Skin epidermis (tissue), 12 donors: ENCODE measurements at regions not wholly inside any gene's neighbourhood (a gene's known extent, or its start where the extent isn't known, plus 50 kb on each side); places are given as distances from the start of the nearest gene placed in this dataset.
"Not testable (repeated sequence)": the region's sequence is repeated elsewhere in the genome, so short reads cannot be mapped to it uniquely, and the experiment has no call there.

Experiments used
- H3K27ac ChIP-seq, 21 experiments: fragments of 200-600 bp; sonication (generic) in 11 of 21; one replicate each; pipeline ENCODE4 v1.5.0; 2020; ENCODE audit warnings: mild to moderate bottlenecking in 3 of 21, inconsistent platforms in 2 of 21, moderate library complexity in 2 of 21
- H3K4me3 ChIP-seq, 7 experiments: fragments of 200-600 bp; sonication (generic) in 2 of 7; one replicate each; pipeline ENCODE4 v1.5.0; 2020; ENCODE audit warnings: inconsistent platforms in 2 of 7, mild to moderate bottlenecking in 2 of 7, moderate library complexity in 1 of 7

DNA sequence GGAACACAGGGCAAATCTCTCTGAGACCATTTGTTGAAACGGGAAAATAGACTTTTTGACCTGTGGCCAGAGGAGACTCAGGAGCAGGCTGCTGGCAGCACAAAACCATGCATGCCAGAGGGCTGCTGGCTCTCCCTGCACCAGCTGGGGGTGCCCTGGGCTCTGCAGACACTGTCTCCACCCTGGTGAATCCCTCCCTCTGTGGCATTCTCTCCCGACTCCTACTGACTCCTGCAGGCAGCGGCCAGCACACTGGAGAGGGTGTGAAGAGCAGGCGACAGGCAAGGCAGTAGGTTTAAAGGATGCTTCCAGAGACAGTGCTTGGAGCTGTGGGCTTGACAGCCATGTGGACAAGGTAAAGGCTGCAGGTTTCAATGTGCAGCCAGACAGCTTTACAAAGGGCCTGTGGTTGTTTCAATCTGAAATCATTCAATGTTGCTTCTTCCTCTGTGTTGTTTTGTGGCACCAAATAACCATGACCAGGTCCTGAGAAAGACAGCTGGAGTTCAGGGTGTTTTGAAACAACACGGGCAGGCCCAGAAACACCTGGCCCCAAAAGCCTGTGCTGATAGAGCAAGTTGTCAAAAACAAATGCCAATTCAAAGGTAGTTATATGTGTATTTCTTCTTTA lies 431.0 kb upstream of the ATP10A start:
- Histone ChIP-seq H3K27ac (no peak overlapping the region), H3K4me3 (no peak overlapping the region)

DNA sequence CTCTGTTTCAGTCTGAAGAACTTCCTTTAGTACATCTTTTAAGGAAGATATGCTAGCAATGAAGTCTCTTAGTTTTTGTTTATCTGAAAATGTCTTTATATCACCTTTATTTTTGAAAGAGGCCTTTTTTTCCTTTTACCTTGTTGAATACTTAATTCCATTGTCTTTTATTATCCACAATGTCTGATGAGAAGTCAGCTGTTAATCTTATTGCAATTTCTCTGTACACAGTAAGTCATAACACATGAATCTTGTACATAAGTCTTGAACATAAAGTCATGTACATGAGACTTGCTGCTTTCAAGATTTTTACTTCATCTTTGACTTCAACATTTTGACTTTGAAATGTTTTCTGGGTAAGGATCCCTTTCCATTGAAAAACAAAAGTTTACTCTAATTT lies 424.3 kb upstream of the ATP10A start:
- Histone ChIP-seq H3K27ac (no peak overlapping the region), H3K4me3 (no peak overlapping the region)

DNA sequence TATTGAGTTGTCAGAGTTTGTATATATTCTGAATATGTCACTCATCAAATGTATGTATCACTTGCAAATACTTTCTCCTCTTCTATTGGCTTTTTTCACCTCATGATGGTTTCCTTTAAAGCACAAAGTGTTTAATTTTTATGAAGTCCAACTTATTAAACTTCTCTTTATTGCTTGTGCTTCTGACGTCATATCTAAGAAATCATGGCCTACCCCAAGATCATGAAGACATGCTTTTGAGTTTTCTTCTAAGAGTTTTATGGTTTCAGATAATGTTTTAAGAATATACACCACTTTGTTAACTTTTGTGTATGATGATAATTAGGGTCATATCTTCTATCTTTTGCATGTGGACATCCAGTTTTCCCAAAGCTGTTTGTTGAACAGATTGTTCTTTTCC lies 417.2 kb upstream of the ATP10A start:
- Histone ChIP-seq H3K27ac (no peak overlapping the region), H3K4me3 (no peak overlapping the region)

DNA sequence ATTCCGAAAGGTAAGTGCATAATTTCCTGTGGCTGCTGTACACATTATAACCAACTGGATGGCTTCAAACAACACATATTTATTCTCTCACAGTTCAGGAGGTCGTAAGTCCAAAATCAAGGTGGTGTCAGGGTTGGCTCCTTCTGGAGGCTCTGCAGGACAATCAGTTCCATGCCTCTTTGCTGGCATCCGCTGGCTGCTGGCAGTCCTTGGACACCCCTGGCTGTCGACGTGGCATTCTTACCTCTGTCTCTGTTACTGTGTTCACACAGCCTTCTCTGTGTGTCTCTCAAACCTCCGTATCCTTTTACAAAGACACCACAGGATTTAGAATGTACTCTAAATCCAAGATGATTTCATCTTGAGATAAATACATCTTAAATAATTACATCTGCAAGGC lies 398.8 kb upstream of the ATP10A start:
- Histone ChIP-seq H3K4me3 (no peak overlapping the region), H3K27ac (no peak overlapping the region)

DNA sequence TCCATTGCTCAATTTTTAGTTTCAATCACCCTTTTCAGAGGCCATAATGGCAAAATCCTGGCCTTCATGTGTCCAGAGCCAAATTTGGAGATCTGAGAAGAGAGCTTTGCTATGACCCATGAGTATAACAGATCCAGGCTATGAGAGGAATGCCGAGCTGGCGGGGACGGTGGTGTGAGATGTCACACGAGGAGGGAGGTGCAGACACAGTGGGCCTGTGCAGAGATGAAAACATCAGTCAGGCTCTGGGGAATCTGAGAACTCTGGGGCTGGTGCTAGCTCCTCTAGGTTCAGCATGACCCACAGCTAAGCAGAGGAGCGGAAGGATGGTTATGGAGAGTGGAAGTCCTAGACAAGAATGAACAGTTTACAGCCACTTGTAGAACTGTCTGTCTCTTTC lies 398.3 kb upstream of the ATP10A start:
- H3K4me3 ChIP-seq = no peak overlapping the region

DNA sequence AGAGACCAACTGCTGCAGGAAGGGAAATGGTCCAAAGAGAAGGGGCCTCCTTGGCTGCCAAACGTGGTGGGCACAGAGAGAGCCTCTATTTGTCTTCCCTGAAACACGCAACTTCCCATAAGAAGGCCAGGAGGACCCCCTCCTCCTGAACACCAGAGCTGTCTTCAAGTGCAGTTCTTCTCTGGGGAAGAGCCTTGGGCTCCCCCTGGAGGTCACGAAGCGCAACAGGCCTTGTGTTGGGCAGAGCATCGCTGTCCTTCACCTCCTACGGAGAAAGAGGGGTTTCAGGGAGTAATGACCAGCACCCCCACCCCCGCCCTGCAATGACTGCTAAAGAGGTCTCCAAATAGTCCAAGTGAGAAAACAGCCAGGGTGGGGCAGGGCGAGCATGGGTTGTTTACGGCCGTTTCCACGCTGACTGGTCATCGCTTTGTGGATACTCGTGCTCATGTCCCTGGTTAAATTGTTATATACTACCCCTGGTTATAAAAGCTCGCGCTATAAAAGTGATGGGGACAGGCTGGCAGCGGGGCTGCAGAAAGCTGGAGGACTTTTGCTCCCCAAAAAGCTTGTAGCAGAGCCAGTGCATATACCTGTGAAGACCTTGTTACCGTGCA lies 397.5 kb upstream of the ATP10A start:
- no peak overlapping the region for H3K27ac ChIP-seq
- H3K4me3 ChIP-seq = no peak overlapping the region

More for the DNA sequence above, 398.3 kb upstream of the ATP10A start:
- H3K27ac ChIP-seq = no peak overlapping the region

DNA sequence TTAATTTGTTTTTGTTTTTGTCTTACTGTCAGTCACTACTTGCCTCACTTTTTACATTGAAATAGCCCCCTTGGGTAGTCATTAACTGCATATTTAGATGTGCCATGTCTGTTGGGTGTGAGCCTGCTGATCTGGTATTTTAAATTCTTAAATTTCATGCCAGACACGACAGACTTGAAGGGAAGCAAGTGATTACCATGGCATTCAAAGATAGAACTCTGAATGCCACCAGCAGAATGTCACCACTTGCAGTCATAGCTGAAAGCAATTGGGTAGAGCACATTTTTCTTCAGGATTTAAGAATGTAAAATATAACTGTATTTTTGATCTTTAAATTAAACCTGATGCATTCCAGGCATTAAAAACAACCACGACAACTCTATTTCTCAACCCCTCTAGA lies 396.5 kb upstream of the ATP10A start:
- no peak overlapping the region for H3K27ac ChIP-seq

DNA sequence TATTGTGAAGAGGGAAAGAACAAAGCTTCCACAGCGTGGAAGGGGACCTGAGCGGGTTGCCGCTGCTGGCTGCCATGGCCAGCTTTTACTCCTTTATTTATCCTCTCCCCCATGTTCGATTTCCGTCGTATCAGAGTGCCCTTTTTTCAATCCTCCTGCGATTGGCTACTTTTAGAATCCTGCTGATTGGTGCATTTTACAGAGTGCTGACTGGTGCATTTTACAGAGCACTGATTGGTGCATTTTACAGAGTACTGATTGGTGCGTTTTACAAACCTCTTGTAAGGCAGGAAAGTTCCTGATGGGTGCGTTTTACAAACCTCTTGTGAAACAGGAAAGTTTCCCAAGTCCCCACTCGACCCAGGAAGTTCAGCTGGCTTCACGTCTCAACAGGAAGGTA lies 381.7 kb upstream of the ATP10A start:
- not testable (repeated sequence) for H3K27ac ChIP-seq, H3K4me3 ChIP-seq

More for the DNA sequence above, 396.5 kb upstream of the ATP10A start:
- H3K4me3 ChIP-seq = no peak overlapping the region

DNA sequence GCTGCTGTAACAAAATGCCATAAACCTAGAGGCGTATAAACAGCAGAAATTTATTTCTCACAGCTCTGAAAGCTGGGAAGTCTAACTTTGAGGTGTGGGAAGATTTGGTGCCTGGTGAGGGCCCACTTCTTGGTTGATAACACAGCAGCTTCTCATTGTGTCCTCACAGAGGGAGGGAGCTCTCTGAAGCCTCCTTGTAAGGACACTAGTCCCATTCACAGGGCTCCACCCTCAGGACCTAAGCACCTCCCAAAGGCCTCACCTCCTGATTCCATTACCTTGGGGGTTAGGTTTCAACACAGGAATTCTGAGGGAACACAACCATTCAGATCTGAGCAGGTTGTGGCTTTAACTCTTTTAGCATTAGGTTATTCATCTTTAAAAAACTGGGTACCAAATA lies 380.3 kb upstream of the ATP10A start:
- Histone ChIP-seq H3K27ac (no peak overlapping the region), H3K4me3 (no peak overlapping the region)

DNA sequence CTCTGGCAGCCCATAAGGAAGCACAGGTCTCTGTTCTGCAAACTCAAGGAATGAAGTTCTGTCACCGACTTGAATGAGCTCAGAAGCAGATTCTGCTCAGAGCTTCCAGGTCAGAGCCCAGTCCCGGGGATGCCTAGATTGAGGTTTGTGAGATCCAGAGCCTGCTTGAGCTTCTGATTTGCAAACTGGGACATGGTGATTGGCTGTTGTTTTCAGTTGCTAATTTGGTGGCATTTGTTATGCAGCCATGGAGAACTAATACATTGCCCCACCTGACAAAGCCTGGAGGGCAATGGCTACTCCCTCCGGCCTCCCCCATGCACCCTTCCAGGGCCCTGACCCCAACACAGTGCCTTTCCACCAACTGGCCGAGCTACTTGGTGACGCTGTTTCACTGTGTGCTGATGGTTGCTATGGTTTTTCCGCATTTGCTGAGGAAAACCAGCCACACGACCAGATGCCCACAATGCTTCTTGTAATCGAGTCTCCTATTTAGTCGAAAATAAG lies 379.5 kb upstream of the ATP10A start:
- Histone ChIP-seq H3K4me3 (no peak overlapping the region), H3K27ac (no peak overlapping the region)

DNA sequence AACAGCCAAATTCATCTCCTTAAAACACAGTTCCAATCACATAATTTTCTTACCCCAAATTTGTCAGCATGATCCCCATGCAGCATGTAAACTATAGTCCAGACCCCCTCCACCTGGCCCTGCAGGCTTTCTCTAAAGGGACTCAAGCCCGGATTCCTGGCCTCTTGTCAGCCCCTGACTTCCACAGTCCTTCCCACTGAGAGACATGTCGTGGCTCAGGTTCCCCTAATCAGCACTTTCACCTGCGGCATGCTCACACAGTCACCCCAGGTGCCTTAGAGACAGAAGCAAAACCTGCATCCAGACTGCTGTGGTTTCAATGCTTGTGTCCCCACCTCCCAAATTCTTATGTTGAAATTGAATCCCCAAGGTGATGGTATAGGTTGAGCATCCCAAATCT lies 372.7 kb upstream of the ATP10A start:
- H3K4me3 ChIP-seq = no peak overlapping the region
- no peak overlapping the region for H3K27ac ChIP-seq

DNA sequence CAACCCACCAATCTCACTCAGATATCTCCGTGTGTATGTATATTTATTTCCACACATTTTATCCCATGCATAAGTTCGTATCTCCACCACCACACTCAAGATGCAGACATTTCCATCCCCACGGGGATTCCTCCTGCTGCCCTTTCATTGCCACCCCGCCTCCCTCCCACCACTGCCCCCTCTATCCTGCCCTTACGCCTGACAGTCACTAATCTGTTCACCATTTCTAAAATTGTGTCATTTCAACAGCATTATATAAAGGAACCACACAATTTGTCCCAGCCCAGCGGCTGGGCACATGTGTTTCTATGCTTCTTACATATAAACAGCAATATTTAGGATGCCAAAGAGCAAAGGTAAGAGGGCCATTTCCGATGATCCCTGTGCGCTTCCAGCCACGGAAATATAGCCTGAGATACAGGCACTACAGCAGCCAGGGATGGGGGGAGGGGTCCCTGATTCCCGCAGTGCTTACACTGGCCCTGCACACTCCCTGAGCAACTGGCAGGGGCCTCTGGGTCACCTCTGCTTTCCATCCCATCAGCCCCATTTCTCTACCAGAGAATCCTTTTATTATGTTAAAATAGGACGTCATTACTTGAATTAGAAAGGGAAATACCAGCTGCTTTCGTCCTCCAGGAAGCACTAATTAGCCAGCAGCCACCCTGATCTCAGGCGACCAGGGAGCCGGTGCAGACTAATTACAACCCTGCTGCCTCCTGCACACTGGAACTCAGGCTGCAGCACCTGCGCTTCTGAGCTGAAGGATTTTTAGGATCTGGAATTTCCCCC lies 372.0 kb upstream of the ATP10A start:
- Histone ChIP-seq H3K4me3 (no peak overlapping the region), H3K27ac (no peak overlapping the region)

DNA sequence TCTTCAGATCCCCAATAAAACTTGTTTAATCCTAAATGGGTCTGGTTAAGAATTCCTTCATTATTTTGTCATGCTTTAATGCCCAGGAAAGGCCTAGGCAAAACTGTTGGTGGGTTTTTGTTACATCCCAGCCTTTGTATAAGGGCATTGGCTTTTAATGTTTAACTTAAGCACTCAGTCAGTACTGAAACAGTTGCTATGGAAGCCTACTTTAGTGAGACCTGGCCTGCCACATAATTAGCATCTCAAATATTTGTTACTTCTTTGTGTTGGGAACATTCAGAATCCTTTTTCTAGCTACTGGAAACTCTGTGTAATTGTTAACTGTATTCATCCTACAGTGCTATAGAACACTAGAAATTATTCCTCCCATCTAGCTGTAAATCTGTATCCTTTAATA lies 369.6 kb upstream of the ATP10A start:
- H3K27ac ChIP-seq = no peak overlapping the region
- no peak overlapping the region for H3K4me3 ChIP-seq

DNA sequence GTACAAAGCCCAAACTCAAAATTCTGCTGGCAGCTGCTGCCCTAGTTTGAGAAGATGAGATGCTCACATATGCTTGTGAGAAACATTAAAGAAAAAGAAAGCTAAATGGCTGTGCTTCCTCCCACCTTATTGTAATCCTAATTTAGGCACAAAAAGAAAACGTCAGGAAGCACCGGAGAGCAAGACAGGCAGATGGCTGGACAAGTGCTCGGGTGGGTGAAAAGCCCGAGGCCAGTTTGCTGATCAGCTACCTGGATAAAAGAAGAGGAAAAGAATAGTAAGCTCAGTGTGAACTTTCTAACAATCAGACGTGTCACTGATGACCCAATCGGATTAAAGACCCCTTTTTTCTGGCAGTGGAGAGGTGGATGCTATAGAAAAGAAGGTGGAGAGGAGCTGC lies 368.0 kb upstream of the ATP10A start:
- Histone ChIP-seq H3K4me3 (no peak overlapping the region), H3K27ac (no peak overlapping the region)

DNA sequence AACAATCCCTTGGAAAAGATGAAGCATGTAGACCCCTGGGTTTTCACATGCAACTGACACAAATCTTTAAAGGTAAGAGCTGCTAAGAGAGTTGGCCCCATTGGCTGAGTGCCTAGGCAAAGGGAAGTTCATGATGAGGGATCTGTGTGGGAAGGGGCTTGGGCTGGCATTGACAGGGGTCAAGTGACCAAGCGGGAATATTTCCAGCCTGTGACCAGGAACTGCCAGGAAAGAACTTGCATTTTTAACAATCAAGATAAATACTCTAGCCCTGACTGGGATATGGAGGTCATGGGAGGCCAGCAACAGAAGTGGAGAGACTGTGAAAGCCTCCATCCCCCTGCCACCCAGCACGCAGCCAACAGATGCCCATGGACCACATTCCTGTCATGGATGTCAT lies 361.1 kb upstream of the ATP10A start:
- H3K27ac ChIP-seq = no peak overlapping the region

DNA sequence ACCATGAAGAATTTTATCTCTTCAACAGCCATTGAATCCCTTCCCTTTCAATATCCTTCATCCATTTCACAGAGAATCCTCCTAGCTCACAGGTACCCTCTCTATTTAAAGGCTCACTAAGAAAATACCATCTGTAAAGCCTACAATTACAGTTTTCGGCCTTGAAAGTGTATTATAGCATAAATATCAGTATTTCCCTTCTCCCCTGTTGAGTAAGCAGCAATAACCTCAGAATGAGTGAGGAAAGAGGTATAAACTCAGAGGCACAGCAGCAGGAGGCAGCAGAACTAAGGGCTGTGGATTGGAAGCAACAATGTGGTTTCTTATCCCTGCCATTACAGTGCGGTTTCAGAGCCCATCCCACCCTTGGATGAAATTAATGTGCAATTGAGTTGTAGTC lies 360.6 kb upstream of the ATP10A start:
- no peak overlapping the region for H3K4me3 ChIP-seq
- H3K27ac ChIP-seq = no peak overlapping the region

More for the DNA sequence above, 361.1 kb upstream of the ATP10A start:
- no peak overlapping the region for H3K4me3 ChIP-seq

DNA sequence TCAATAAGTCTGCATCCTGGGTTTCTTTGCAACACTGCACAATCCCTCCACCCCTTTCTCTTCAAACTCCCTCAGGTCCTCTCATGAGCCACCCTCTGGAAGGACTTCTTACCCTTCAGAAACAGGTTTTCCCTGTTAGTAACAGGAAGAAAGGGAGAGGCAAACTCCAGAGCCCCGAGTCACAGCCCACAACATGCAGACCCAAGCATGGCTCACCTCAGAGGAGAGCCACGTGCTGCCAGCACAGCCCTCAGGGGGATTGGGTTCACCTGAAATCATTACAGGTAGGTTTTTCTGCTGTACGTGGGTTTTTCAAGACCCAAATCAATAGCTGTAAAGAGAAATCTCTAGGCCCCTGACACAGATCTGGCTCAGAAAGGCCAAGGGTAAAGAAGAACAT lies 359.7 kb upstream of the ATP10A start:
- no peak overlapping the region for H3K4me3 ChIP-seq
- H3K27ac ChIP-seq = no peak overlapping the region

DNA sequence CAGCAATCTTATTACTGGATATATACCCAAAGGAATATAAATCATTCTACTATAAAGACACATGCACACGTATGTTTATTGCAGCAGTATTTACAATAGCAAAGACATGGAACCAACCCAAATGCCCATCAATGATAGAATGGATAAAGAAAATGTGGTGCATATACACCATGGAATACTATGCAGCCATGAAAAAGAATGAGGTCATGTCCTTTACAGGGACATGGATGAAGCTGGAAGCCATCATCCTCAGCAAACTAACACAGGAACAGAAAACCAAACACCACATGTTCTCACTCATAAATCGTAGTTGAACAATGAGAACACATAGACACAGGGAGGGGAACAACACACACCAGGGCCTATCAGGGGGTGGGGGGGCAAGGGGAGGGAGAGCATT lies 353.9 kb upstream of the ATP10A start:
- not testable (repeated sequence) for H3K27ac ChIP-seq, H3K4me3 ChIP-seq

DNA sequence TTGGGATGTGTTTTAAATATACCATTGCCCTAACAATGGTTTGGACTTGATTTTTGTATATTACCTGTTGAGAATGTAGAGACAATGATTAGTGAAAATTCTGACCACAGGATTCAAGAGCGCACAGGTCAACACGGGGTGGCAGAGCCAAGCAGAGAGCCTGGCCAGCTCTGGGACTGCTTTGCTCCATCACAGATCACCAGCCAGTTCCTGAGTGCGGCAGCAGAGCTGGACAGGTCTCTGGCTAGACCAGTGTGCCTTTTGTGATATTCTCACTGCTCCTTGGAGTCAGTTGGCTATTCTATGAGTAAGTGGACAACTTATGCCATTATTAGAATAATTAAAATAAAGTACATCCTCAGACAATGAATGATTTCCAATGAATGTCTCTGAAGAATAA lies 351.2 kb upstream of the ATP10A start:
- H3K4me3 ChIP-seq = no peak overlapping the region
- H3K27ac ChIP-seq = no peak overlapping the region

DNA sequence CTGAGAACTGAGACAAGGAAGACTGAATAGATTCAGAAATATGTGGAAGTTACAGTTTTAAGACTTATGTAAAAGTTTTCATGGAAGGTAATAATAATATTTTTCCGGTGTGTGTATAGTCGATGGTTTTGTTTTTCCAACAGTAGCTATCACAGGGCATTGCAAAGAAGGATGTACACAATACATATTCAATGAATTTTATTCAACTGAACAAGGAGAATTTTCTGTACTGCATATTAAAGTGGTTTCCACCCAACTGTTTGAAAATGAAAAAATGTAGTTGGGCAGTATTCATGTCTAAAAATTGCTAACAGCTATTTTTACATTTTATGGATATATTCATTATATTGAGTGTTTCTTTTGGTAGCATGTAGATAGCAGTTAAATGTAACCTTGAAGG lies 350.3 kb upstream of the ATP10A start:
- Histone ChIP-seq H3K27ac (no peak overlapping the region), H3K4me3 (no peak overlapping the region)

DNA sequence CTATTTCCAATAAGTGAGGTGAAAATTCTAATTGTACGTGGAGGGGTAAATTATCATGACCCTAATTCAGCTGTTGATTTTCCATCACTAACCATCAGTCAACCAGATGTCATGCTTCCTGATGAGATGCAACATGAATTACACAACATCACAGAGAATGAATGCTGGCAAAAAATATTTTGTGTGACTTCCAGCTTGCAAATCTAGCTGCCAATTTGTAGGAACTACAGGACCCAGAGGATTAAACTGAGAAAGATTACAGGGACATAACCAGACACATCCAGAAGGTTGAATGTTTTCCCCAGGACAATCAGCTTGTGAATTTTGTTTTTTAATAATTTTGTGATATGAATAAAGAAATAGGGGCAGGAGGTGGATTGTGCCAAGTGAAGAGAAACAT lies 349.0 kb upstream of the ATP10A start:
- no peak overlapping the region for H3K4me3 ChIP-seq
- no peak overlapping the region for H3K27ac ChIP-seq
